GM21619 (cell line): ENCODE measurements at regions not wholly inside any gene's neighbourhood (a gene's known extent, or its start where the extent isn't known, plus 50 kb on each side); places are given as distances from the start of the nearest gene placed in this dataset.
"Not testable (repeated sequence)": the region's sequence is repeated elsewhere in the genome, so short reads cannot be mapped to it uniquely, and the experiment has no call there.

Experiments used
- ATAC-seq: cut with Tn5 transposase; IDR thresholded peaks from one replicate; pipeline ENCODE4 v1.9.1; 2021; ENCODE audit not compliant: unreplicated experiment

DNA sequence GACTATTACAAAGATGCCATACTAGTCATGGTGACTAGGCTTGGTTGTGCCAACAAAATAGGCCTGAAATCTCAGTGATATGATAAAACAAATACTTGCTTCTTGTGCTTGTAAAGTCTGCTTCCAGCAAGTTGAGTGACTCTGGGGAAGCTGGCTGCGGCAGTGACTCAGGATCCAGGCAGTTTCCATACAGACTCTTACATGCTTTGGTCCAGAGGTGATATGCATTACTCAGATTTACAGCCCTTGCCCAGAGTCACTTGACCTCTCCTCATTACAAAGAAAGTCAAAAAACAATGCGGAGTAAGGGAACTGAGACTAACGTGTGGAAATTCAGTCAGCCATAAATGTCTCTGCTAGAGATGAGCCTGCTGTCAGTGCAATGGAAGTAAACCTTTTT lies 387.5 kb downstream of the KCNA4 start:
- ATAC-seq, result no peak

DNA sequence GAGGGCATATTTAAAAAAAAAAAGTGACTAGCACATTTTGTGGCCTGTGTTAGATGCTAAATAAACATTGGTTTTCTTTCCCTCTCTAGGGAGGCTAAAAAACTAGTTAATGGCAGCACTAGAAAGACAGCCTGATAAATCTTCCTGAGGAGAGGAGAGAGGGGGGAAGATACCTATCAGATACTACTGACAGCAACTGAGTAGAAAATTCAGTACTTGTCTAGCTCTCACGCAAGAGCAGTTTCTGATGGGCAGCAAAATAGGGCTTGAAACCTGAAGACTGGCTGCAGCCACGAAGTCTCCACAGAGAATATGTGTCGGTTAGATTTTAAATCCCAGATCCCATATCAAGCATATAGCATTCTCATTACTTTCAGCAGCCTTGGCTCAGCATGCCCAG lies 388.2 kb downstream of the KCNA4 start:
- ATAC-seq, result no peak

DNA sequence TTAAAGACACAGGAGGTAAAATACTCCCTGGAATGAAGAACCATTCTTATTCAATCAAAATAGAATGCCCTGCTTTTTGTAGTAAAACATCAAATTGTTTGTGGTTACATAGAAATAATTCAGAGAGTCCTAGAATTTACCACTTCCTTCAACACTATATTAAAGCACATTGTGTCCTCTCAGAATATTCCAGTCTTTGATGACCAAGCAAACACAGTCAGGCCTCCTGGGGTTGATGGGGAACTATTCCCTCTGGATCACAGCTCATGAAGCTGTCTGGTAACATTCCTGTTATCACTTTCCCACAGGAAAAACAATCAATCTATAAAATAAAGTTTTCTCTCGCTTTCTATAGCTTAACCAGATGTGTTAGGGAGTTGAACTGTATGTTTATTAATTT lies 389.3 kb downstream of the KCNA4 start:
- no peak for ATAC-seq

DNA sequence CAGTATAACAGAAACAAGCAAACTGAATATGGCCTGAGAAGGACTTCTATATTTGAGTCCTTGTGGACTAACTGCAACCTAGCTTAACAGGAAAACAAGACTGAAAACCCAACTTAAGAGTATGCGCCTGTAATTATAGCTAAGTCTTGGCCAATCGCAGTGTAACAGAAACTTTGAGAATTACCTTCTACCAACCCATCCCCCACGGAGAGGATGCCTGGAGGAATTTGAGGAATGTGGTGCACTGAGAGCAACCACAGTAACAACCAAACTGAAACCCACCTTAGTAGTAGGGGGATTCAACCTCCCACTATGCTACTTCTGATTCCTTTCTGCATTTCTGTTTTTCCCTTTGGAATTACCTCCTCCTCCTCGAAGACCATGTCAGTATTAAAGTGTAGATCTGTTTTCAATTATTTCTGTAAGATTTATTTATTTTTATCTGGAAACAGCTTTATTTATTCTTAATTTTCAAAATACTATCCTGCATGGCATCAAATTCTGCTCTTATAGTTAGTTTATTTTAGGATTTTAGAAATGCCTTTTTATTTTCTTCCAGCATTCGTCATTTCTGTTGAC lies 393.6 kb downstream of the KCNA4 start:
- no peak for ATAC-seq

DNA sequence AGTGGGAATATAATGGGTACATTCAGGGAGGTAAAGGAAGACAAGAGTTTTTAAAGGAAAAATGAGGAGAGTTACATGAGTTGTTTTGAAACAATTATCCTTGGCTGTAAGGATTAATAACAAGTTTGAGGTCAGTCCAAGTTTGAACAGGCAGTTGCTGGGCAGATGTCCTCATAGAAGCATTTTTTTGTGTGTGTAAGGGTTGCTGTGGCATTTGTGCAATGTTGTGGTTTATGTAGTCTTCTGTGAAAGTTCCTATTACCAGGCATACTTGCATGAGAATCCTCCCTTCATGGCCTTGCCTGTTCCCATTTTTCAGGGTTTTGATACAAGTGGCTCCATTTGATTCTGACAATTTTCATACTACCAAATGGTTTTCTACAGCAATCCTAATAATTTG lies 400.2 kb downstream of the KCNA4 start:
- no peak for ATAC-seq

DNA sequence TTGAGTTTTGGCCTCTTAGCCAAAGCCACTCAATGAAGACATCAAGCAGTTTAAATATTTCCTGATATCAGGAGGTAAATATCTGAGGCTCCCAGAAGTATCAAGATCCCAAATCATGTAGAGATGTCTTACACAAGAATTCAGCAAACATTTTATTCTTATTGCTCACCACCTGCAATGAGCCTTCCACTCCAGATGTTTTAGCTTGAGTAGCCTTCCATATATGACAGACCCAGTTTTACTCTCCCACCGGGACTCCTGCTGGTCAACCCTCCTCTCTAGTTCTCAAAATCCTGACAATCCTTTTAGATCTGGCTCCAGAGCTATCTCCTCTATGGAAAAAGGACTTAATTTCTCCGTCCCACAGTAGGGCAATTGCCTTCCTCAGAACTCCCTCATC lies 404.4 kb downstream of the KCNA4 start:
- no peak for ATAC-seq

DNA sequence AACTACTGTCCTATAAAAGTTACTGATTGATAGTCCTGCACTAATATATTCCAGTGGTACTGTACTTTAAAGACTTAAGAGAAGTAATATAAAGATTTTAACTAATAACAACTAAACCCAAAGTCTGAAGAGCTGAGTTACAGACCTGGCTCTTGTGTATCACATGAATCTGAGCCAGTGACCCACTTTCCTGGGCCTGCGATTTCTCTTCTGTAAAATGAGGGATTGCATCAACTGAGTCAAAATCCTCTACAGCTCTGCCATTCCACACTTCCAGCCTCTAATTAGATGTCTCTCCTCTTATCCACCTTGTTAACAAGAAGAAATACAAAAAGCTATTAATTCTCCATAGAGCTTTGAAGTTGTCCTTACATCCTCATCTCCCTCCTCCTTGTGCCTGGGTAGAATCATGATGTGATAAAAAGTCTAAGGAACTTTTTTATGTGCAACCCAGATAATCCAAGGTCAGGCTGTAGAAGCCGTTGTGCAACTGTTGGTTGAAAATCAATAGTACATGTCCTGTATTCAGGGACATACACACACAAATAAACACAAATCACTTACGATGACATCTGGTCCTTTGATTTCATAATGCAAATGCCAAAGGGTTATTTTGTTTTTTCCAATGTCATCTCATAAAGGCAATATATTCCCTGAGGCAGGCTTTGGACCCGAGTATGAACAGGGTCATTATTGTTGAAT lies 410.3 kb downstream of the KCNA4 start:
- ATAC-seq, result no peak

DNA sequence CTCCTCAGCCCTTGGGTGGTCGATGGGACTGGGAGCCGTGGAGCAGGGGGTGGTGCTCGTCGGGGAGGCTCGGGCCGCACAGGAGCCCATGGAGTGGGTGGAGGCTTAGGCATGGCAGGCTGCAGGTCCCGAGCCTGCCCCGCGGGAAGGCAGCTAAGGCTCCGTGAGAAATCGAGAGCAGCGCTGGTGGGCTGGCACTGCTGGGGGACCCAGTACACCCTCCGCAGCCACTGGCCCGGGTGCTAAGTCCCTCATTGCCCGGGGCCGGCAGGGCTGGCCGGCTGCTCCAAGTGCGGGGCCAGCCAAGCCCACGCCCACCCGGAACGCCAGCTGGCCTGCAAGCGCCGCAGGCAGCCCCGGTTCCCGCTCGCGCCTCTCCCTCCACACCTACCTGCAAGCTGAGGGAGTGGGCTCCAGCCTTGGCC lies 416.7 kb downstream of the KCNA4 start:
- not testable (repeated sequence) for ATAC-seq

DNA sequence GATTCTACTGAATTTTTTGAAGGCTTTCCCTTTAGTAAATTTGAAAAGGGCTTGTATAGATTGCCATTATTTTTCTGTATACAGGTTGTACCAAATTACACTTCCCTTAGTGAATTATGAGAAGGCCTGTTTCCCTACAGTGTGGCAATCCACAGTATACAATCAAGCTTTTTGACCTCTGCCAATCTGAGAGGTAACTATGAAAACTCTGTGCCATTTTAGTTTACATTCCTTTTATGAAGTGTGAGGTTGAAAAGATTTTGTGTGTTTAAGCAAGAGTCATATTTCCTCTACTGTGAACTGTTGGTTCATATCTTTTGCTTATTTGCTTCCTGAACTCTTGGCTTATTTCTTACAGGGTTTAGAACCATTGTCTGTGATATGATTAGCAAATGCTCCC lies 432.5 kb downstream of the KCNA4 start:
- ATAC-seq, result no peak

DNA sequence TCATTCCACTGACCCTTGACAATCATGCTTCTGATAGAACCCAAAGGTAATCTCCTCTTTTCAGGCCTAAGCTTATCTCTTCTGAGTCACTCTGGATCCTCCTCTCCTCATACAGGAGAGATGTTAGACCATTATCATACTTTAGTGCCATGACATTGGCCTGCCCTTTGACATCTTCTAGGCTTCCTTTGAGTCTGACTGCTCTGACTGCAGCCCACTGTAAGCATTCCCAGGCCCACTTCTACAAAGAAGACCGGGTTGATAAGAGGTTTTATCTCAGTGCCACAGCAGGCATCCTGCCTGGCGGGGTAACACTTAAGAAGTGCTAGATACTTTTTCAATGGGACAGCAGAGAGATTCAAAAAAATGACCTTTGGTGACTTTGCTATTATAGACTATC lies 438.0 kb downstream of the KCNA4 start:
- no peak for ATAC-seq

DNA sequence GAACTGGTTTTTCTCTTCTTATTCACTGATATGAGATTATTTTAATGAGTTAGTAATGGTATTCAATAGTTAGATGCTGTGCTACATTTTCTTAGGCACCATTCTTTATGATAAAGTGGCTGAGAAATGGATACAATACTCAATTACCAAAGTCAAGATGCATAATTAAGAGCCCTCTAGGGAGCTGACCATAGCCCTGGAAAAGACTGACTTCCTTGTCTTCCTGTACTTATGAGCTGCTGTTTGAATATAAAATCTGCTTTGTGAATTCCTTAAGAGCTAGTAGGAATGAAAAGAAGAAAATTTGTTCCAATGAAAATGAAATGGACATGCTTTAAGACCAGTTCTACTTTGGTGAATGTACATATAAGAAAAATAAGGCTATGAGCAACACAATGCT lies 452.3 kb downstream of the KCNA4 start:
- ATAC-seq, result no peak

DNA sequence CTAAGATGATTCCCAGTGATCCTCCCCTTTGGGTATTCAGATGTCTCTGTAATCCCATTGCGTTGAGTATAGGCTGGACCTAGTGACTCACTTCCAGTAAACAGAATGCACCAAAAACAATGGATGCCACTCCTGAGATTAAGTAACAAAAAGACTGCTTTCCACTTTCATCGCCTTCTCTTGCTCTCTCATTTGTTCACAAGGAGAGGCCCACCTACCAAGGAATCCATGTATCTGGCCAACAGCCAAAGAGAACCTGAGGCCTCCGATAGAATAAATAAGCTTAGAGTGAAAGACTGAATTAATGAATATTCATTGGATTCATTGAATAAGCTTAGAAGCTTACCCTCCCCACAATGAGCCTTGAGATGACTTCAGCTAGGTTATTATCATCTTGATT lies 454.6 kb downstream of the KCNA4 start:
- ATAC-seq, result no peak

DNA sequence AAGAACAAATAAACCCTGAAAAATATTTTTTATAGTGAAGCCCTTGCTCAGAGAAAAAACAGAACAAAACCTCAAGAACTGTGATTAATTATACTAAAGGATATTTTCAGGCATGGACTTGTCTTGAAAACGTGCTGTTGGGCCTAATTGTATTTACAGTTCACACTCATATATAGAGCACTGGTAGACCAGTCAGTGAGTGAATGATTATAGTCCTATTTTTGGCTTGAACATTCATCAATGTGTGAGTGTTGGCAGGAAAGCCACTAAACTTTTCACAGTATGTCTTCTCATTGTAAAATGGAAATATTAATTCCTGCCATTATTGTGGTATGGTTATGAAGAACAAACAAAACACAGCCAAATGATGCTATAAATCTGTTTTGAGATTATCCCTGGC lies 462.8 kb downstream of the KCNA4 start:
- no peak for ATAC-seq

DNA sequence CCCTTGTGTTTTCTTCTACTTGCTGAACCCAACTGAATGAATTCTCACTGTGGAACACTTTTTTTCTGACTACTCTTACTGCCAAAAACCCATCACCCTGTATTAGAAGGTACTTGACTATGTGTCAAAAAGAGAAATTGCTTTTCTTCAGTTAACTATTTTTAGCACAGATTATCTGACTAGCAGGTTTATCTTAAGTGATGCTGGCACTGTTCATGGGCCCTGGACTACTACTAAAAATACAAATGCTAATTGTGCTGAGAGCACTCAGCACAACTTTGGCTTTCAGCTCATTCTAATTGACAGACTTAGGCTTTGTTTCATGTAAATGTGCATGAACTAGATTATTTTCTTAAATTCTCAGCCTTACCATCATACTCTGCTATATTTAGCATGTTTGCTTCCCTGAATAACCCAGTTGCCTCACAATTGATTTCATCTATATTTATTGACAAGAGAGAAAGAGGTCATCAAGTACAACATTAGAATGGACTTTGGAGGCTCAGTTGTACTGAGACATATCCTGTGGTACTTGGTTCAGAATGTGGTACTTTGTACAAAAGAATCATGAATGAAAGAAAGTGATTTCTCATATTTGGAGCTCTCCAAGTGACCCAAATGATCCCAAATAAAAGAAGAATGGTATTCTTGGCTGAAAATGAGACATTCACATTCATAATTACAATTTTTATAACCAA lies 478.3 kb downstream of the KCNA4 start:
- no peak for ATAC-seq

DNA sequence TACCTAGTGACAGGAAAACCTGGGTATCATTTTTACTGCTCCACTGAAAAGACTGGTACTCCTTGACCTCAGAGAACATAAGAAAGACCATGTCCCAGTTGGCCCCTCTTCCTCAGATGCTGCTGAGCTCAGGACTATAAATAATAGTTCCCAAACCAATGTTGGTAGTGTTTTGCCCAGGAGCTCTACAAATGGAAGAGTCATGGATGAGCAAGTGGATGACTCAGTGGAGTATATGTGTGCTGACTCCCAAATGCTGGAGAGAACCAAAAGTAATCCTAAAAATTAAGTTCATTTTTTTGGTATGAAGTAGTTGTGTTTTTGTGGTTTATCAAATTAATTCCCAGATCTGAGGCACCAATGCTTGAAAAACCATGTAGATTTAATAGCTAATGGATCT lies 482.0 kb downstream of the KCNA4 start:
- ATAC-seq, result no peak

DNA sequence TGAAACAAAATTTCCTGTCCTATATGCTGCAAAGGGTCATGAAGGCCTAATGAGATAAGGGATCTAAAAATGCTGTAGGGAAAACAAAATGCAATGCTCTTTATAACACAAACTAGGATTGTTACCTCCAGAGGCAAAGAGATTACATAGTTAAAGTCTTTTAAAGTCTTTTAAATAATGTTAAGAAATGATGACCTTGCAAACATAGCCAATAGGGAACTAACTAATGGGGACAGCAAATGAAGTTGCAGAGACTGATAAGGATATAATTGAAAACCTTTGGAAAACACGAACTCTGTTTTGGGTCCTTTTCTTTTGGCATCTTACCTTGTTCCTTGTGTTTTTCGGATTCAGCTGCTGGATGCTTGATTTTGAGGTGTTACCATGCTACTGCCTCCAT lies 485.9 kb downstream of the KCNA4 start:
- no peak for ATAC-seq

DNA sequence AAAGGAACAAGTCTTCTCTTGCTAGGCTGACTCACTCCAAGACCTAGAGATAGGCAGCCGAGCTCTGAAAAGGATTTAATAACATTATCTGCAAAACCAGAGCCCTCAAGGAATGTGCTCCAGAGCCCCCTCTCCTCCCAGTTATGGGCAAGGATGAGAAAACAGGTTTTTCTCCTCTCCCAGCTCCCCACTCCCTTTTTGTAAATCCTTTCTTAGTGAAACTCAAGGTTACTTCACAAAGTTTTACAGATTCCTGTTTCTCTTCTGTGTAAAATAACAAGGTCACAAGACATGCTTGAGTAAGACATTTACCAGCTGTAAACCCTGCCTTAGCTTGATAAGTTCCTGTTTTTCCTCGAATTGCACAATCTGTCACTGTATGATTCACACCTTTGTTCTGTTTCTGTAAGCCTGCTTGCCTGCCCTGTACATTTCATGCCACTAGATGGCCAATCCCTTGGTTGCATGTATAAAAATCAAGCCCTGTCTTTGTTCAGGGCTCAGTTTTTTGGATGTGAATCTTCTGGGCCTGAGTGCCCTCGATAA lies 489.4 kb downstream of the KCNA4 start:
- no peak for ATAC-seq

DNA sequence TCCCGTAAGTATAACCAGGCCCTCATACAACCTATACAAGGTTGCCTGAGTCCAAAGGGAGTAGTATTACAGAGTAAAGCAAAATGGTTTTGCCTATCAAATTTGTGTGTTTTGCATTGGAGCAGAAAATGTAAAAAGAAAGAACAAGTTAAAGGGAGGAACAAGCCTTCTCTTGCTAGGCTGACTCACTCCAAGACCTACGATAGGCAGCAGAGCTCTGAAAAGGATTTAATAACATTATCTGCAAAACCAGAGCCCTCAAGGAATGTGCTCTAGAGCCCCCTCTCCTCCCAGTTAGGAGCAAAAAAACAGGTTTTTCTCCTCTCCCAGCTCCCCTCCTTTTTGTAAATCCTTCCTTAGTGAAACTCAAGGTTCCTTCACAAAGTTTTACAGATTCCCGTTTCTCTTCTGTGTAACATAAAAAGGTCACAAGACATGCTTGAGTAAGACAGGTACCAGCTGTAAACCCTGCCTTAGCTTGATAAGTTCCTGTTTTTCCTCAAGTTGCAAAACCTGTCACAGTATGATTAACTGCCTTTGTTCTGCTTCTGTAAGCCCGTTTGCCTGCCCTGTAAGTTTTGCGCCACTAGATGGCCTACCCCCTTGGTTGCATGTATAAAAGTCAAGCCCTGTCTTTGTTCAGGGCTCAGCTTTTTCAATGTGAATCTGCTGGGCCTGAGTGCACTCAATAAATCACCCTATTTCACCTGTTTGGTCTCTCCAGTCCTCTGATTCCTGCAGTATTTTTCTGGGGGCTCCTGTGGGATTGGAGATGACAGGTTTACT lies 498.2 kb downstream of the KCNA4 start:
- ATAC-seq, result no peak

DNA sequence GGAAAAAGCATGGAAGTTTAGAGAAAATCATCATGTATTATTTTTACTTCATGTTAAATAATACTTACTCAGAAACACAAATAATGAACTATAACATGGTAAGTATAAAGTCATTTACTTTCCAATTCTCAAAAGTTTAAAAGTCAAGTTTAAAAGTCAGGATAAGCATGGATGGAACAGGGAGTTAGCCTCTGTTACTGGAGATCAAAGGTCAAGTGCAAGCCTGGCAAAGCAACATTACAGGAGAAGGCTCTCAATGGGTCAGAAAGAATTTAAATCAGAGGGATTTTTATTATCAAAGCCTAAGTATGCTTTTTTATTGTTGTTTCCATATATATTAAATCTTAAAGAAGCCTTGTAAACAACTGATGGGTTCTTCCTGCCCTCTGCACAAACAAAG lies 505.4 kb downstream of the KCNA4 start:
- ATAC-seq, result no peak

DNA sequence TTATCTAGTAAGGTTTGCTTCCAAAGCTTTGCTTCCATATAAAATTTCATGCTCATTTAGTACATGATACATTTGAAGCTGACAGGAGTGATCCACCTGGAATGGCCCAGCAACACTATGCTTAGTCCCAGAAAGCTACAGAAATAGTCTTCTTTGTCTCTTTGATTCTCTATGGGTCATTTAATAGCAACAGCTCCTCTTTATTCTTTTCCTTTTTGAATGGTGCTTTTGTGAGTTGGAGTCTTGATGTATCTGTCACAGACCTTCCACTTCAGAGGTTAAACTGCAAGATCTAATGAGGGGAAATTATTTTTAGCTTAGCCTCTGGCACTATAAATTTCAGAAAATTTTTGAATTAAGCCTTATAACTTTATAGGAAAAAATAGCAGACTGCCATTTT lies 509.5 kb downstream of the KCNA4 start:
- ATAC-seq, result no peak

DNA sequence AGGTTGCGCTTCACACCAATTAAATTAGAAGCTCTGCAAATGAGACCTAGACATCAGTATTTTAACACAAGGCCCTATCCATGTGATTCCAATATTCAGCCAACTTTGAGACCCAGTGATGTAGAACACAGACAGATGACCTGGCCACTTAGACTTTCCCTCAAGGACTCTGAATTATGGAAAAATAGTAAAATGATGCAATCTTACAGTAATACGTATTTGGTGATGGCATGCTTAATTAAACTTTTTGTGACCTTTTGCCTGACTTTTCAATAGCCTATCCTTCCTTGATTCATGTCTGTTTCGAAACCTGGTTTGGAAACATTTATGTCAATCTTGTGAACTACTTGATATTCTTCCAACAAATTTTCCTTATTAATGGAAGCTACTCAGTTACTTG lies 521.2 kb downstream of the KCNA4 start:
- ATAC-seq, result no peak

DNA sequence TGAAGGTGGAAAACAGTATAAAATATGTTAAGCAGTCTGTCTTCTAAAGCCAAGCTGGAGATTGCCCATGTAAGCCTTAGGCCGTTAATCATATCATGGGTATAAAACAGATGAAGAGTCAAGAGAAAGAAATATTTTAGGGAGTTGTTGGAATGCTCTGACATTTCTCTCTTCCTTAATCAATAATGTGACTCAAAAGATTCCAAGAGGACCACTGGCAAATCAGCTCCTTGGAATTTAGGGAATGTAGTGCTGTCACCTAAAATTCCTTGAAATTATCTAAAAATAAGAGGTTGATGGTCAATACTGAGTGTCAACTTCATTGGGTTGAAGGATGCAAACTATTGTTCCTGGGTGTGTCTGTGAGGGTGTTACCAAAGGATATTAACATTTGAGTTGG lies 525.9 kb downstream of the KCNA4 start:
- no peak for ATAC-seq
